Loucy (cell line): ENCODE measurements at regions not wholly inside any gene's neighbourhood (a gene's known extent, or its start where the extent isn't known, plus 50 kb on each side); places are given as distances from the start of the nearest gene placed in this dataset.

ENCODE experiments used
- H2AFZ ChIP-seq: fragments of 200-600 bp; sonication (generic); 2 replicates; pipeline ENCODE4 v1.6.0; 2016; ENCODE audit warnings: antibody characterized with exemption, mild to moderate bottlenecking, low read length, moderate library complexity
- H3F3A ChIP-seq: fragments of 200-600 bp; 2 replicates; pipeline ENCODE4 v1.6.0; 2016; ENCODE audit warnings: antibody characterized with exemption, low read depth, mild to moderate bottlenecking
- H3K27me3 ChIP-seq: fragments of 200-600 bp; sonication (generic); 2 replicates; pipeline ENCODE4 v1.6.1; 2014; ENCODE audit warnings: low read length, mild to moderate bottlenecking; ENCODE audit not compliant: insufficient read depth, poor library complexity, severe bottlenecking
- H3K36me3 ChIP-seq: fragments of 200-600 bp; sonication (generic); 2 replicates; pipeline ENCODE4 v1.6.1; 2016; ENCODE audit warnings: low read length; ENCODE audit not compliant: insufficient read depth
- H3K4me1 ChIP-seq: fragments of 200-600 bp; sonication (generic); 2 replicates; pipeline ENCODE4 v1.5.1; 2014; ENCODE audit warnings: low read length, mild to moderate bottlenecking; ENCODE audit not compliant: insufficient read depth, poor library complexity, severe bottlenecking
- H3K4me2 ChIP-seq: fragments of 200-600 bp; sonication (generic); 2 replicates; pipeline ENCODE4 v1.6.0; 2014; ENCODE audit warnings: antibody characterized with exemption, low read length, low read depth, mild to moderate bottlenecking; ENCODE audit not compliant: poor library complexity, severe bottlenecking
- H3K4me3 ChIP-seq: fragments of 200-600 bp; sonication (generic); 2 replicates; pipeline ENCODE4 v1.5.1; 2014; ENCODE audit warnings: low read length, mild to moderate bottlenecking, mixed read lengths; ENCODE audit not compliant: poor library complexity, severe bottlenecking
- H3K79me2 ChIP-seq: fragments of 200-600 bp; sonication (generic); 2 replicates; pipeline ENCODE4 v1.6.1; 2014; ENCODE audit warnings: low read length; ENCODE audit not compliant: insufficient read depth
- H3K9ac ChIP-seq: fragments of 200-600 bp; sonication (generic); 2 replicates; pipeline ENCODE4 v1.6.0; 2014; ENCODE audit warnings: mild to moderate bottlenecking, low read depth, low read length, moderate library complexity; ENCODE audit not compliant: poor library complexity, severe bottlenecking
- H3K9me2 ChIP-seq: fragments of 200-600 bp; sonication (generic); replicated peaks from 2 replicates; pipeline ENCODE4 v1.6.1; 2016; ENCODE audit warnings: low read depth, low read length, mixed read lengths
- H3K9me3 ChIP-seq: fragments of 200-600 bp; sonication (generic); 2 replicates; pipeline ENCODE4 v1.6.1; 2014; ENCODE audit warnings: mild to moderate bottlenecking, antibody characterized with exemption, low read length, low read depth; ENCODE audit not compliant: insufficient read depth
- H4K20me1 ChIP-seq: fragments of 200-600 bp; sonication (generic); 2 replicates; pipeline ENCODE4 v1.6.0; 2014; ENCODE audit warnings: antibody characterized with exemption, low read length, mild to moderate bottlenecking; ENCODE audit not compliant: insufficient read depth, poor library complexity, severe bottlenecking
- EZH2phosphoT487 ChIP-seq: fragments of 200-600 bp; IDR thresholded peaks from 2 replicates; pipeline ENCODE4 v1.6.1; 2018; ENCODE audit warnings: antibody characterized with exemption, mild to moderate bottlenecking, moderate library complexity, borderline replicate concordance
- TF ChIP-seq, protein P1 (sequence below): fragments of 200-600 bp; sonication (generic); conservative IDR thresholded peaks from 2 replicates; pipeline ENCODE4 v1.5.1; 2014; ENCODE audit warnings: mild to moderate bottlenecking, antibody characterized with exemption, low read length

DNA sequence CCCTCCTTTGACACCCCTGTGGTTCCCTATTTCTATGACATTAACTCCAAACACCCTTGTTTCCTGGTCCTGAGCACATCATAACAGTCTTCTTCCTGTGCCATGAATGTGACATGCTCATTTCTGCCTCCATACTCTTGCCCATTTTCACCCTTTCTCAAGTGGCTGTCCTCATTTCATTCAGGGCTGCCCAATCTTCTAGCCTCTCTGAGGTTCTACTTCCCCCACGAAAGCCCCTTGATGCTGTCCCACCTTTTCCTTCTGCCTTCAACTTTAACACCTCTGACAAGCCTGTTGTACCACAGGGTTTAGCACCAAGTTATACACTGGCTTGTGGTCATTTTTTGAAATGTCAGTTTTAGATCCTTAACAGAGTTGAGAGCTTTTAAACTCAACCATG is 136.2 kb upstream of the BOD1L1 start:
- H2AFZ ChIP-seq = no peak overlapping the region
- no peak overlapping the region for H3K4me2 ChIP-seq
- no peaks in the 10 kb centered on the region for H3K79me2 ChIP-seq
- no peak overlapping the region for H3K9ac ChIP-seq
- H3K4me1 ChIP-seq = no peaks in the 10 kb centered on the region
- H3K9me2 ChIP-seq = no peaks in the 10 kb centered on the region
- TF ChIP-seq, protein P1, sequence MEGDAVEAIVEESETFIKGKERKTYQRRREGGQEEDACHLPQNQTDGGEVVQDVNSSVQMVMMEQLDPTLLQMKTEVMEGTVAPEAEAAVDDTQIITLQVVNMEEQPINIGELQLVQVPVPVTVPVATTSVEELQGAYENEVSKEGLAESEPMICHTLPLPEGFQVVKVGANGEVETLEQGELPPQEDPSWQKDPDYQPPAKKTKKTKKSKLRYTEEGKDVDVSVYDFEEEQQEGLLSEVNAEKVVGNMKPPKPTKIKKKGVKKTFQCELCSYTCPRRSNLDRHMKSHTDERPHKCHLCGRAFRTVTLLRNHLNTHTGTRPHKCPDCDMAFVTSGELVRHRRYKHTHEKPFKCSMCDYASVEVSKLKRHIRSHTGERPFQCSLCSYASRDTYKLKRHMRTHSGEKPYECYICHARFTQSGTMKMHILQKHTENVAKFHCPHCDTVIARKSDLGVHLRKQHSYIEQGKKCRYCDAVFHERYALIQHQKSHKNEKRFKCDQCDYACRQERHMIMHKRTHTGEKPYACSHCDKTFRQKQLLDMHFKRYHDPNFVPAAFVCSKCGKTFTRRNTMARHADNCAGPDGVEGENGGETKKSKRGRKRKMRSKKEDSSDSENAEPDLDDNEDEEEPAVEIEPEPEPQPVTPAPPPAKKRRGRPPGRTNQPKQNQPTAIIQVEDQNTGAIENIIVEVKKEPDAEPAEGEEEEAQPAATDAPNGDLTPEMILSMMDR = no peak
- no peak for TF ChIP-seq EZH2phosphoT487
- H3K27me3 ChIP-seq = no peaks in the 10 kb centered on the region
- no peak overlapping the region for H3K4me3 ChIP-seq
- H4K20me1 ChIP-seq = no peaks in the 10 kb centered on the region
- H3K36me3 ChIP-seq = no peaks in the 10 kb centered on the region
- H3F3A ChIP-seq = no peaks in the 10 kb centered on the region
- no peaks in the 10 kb centered on the region for H3K9me3 ChIP-seq

DNA sequence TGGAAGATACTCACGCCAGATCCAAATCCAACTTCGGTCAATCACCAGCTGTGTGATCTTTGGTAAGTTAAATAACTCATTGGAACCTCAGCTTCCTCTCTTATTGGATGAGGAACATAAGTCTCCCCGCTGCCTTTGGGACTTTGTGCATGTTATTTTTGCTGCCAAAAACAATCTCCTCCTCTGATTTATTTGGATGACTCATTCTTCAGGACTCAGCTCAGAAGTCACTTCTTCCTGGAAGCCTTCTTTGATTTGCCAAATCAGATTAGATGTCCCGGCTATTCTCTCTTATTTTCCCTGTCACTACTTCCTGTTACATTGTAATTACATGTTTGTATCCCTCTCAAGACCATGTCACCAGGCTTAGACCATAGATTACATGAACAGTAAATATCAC is 138.0 kb upstream of the BOD1L1 start:
- Histone ChIP-seq H3K9ac (no peak overlapping the region), H3K79me2 (no peaks in the 10 kb centered on the region), H3K4me1 (no peaks in the 10 kb centered on the region), H3K4me3 (no peak overlapping the region), H3K4me2 (no peak overlapping the region), H4K20me1 (no peaks in the 10 kb centered on the region), H3K36me3 (no peaks in the 10 kb centered on the region), H3K27me3 (no peaks in the 10 kb centered on the region), H3F3A (no peaks in the 10 kb centered on the region), H3K9me3 (no peaks in the 10 kb centered on the region), H3K9me2 (no peaks in the 10 kb centered on the region), H2AFZ (no peak overlapping the region)
- TF ChIP-seq EZH2phosphoT487 = no peak
- TF ChIP-seq, protein P1 = no peak

DNA sequence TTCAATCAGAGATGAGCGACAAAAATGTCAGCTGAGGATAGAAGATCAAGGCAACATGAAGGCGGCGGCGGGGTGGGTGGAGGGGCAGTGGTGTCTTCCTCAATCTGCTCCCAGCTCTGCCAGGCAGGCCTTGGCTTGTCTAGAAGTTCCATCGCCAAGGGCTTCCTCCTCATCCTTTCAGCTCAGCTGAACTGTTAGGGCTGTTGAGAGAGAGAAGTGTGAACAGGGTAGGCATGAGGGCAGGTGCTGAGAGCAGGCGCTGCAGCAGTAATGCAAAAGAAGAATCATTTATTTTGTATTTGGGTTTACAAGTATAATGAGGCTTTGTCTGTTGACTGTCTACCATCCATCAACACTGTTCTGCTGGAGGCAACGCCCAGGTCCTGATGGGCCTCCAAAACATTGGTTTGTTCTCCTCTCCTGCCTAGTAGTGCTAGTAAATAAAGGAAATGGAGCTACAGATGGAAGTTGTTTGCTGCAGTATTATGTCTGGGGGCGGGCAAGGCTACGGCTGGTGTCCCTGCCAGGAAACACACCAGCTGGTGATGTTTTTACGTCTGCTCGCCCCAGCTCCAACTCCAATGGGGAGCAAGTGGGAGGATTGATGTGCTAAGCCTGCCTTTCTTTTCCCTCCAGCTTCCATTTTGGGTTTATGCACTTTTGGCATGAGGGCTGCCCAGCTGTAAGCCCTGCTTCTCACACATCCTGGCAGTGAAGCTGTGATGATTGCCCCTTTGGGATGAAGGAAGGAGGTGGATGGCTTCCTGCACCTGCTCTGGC is 139.4 kb upstream of the BOD1L1 start:
- H4K20me1 ChIP-seq = no peaks in the 10 kb centered on the region
- TF ChIP-seq EZH2phosphoT487 = no peak
- TF ChIP-seq, protein P1 = no peak
- no peaks in the 10 kb centered on the region for H3K9me2 ChIP-seq

More for the DNA sequence above, 139.4 kb upstream of the BOD1L1 start:
- Histone ChIP-seq H3F3A (no peaks in the 10 kb centered on the region), H3K4me1 (no peaks in the 10 kb centered on the region), H3K79me2 (no peaks in the 10 kb centered on the region), H3K4me3 (no peak overlapping the region), H3K9ac (no peak overlapping the region), H3K36me3 (no peaks in the 10 kb centered on the region), H3K4me2 (no peak overlapping the region), H3K9me3 (no peaks in the 10 kb centered on the region), H3K27me3 (no peaks in the 10 kb centered on the region), H2AFZ (no peak overlapping the region)
